GM12872 (cell line): ENCODE measurements at regions not wholly inside any gene's neighbourhood (a gene's known extent, or its start where the extent isn't known, plus 50 kb on each side); places are given as distances from the start of the nearest gene placed in this dataset.

Source experiments
- CTCF ChIP-seq: IDR thresholded peaks from 3 replicates; pipeline ENCODE4 v1.5.1; 2011; ENCODE audit warnings: low read depth, mild to moderate bottlenecking, low read length, moderate library complexity; ENCODE audit not compliant: insufficient read depth

- TF ChIP-seq CTCF = no peak
Observed at GRCh38 chr2:199195927-199196502, 261.7 kb downstream of the SATB2 start.

- TF ChIP-seq CTCF = no peak
Observed at GRCh38 chr2:199191461-199191860, 266.3 kb downstream of the SATB2 start.

- no peak for TF ChIP-seq CTCF
Observed at GRCh38 chr2:199189229-199189628, 268.5 kb downstream of the SATB2 start.

- no peak for TF ChIP-seq CTCF
Observed at GRCh38 chr2:199186301-199186751, 271.4 kb downstream of the SATB2 start.

GRCh38 chr2:199163613-199164458, 293.9 kb downstream of the SATB2 start:
- TF ChIP-seq CTCF = no peak

- TF ChIP-seq CTCF = no peak
Observed at GRCh38 chr2:199160677-199161465, 296.9 kb downstream of the SATB2 start.

- TF ChIP-seq CTCF = no peak
Observed at GRCh38 chr2:199160081-199160480, 297.7 kb downstream of the SATB2 start.
